GM23338 (cell line): ENCODE measurements at regions not wholly inside any gene's neighbourhood (a gene's known extent, or its start where the extent isn't known, plus 50 kb on each side); places are given as distances from the start of the nearest gene placed in this dataset.

Experiments used
- ATAC-seq: fragments of 200-7000 bp; cut with Tn5 transposase; 3 replicates; pipeline ENCODE4 v1.9.1; 2020
- DNase-seq: peaks from one replicate; pipeline ENCODE4 v3.0.0-alpha.2; 2015; ENCODE audit warnings: low spot score
- H2AFZ ChIP-seq: fragments of 200-600 bp; sonication (generic); 2 replicates; pipeline ENCODE4 v1.8.0; 2016; ENCODE audit warnings: antibody characterized with exemption, mild to moderate bottlenecking, moderate library complexity
- H3F3A ChIP-seq: fragments of 200-600 bp; sonication (generic); replicated peaks from 2 replicates; pipeline ENCODE4 v1.8.0; 2017; ENCODE audit warnings: antibody characterized with exemption, mixed run types, low read depth
- H3K27ac ChIP-seq: fragments of 200-600 bp; sonication (generic); 2 replicates; pipeline ENCODE4 v1.6.1; 2016; ENCODE audit warnings: low read depth
- H3K27me3 ChIP-seq: fragments of 200-600 bp; sonication (generic); 2 replicates; pipeline ENCODE4 v1.8.0; 2016; ENCODE audit warnings: mild to moderate bottlenecking, mixed run types, moderate library complexity; ENCODE audit not compliant: insufficient read depth
- H3K36me3 ChIP-seq: fragments of 200-600 bp; sonication (generic); 2 replicates; pipeline ENCODE4 v1.8.0; 2016; ENCODE audit warnings: mild to moderate bottlenecking; ENCODE audit not compliant: insufficient read depth
- H3K4me1 ChIP-seq: fragments of 200-600 bp; sonication (generic); 2 replicates; pipeline ENCODE4 v1.8.0; 2016; ENCODE audit warnings: mild to moderate bottlenecking, moderate library complexity; ENCODE audit not compliant: insufficient read depth
- H3K4me2 ChIP-seq: fragments of 200-600 bp; sonication (generic); 2 replicates; pipeline ENCODE4 v1.7.1; 2017; ENCODE audit warnings: mixed run types
- H3K4me3 ChIP-seq: fragments of 200-600 bp; sonication (generic); 2 replicates; pipeline ENCODE4 v1.6.1; 2016; ENCODE audit warnings: mixed run types
- H3K79me2 ChIP-seq: fragments of 200-600 bp; sonication (generic); replicated peaks from 2 replicates; pipeline ENCODE4 v1.8.0; 2017; ENCODE audit warnings: mild to moderate bottlenecking; ENCODE audit not compliant: insufficient read depth
- H3K9me2 ChIP-seq: fragments of 200-600 bp; sonication (generic); 2 replicates; pipeline ENCODE4 v1.8.0; 2017; ENCODE audit not compliant: insufficient read depth
- H4K20me1 ChIP-seq: fragments of 200-600 bp; sonication (generic); replicated peaks from 2 replicates; pipeline ENCODE4 v1.8.0; 2017; ENCODE audit warnings: mild to moderate bottlenecking; ENCODE audit not compliant: insufficient read depth
- H3K27ac Mint-ChIP-seq: 2 replicates; pipeline ENCODE4 v1.8.0; 2020; ENCODE audit warnings: inconsistent platforms, mild to moderate bottlenecking, moderate library complexity, mixed read lengths
- H3K27me3 Mint-ChIP-seq: 3 replicates; pipeline ENCODE4 v1.8.0; 2022; ENCODE audit warnings: low read depth, mild to moderate bottlenecking, moderate library complexity, mixed read lengths, inconsistent platforms; ENCODE audit not compliant: insufficient read depth, poor library complexity
- H3K36me3 Mint-ChIP-seq: 3 replicates; pipeline ENCODE4 v1.8.0; 2021; ENCODE audit warnings: low read depth, mild to moderate bottlenecking, inconsistent platforms, moderate library complexity, mixed read lengths
- H3K4me1 Mint-ChIP-seq: 3 replicates; pipeline ENCODE4 v1.8.0; 2020; ENCODE audit warnings: mild to moderate bottlenecking, inconsistent platforms, mixed read lengths
- H3K4me3 Mint-ChIP-seq: 3 replicates; pipeline ENCODE4 v1.8.0; 2021; ENCODE audit warnings: moderate library complexity, mild to moderate bottlenecking, inconsistent platforms, mixed read lengths
- H3K9me3 Mint-ChIP-seq: 3 replicates; pipeline ENCODE4 v1.8.0; 2020; ENCODE audit warnings: moderate library complexity, mild to moderate bottlenecking, inconsistent platforms, mixed read lengths
- CREB1 ChIP-seq: fragments of 250-450 bp; sonication (Bioruptor Pico); IDR thresholded peaks from 2 replicates; pipeline ENCODE4 v1.5.0; 2020; ENCODE audit warnings: low read depth, mild to moderate bottlenecking, moderate library complexity
- CTCF ChIP-seq, 2 experiments: fragments of 200-600 bp in 1 of 2; sonication (generic) in 1 of 2; conservative IDR thresholded peaks; 2 replicates each; pipeline versions ENCODE4 v1.5.1 to v1.6.1; 2016 to 2017; ENCODE audit warnings: antibody characterized with exemption in 2 of 2, low read depth in 2 of 2, mild to moderate bottlenecking in 2 of 2, moderate library complexity in 1 of 2
- ETS1 ChIP-seq: IDR thresholded peaks from 2 replicates; pipeline ENCODE4 v1.6.1; 2016; ENCODE audit warnings: antibody characterized with exemption
- EZH2 ChIP-seq: fragments of 200-600 bp; sonication (generic); IDR thresholded peaks from one replicate; pipeline ENCODE4 v1.8.0; 2017; ENCODE audit warnings: antibody characterized with exemption, mild to moderate bottlenecking, low read depth; ENCODE audit not compliant: unreplicated experiment
- EZH2phosphoT487 ChIP-seq: fragments of 200-600 bp; sonication (generic); IDR thresholded peaks from one replicate; pipeline ENCODE4 v1.8.1; 2018; ENCODE audit warnings: antibody characterized with exemption; ENCODE audit not compliant: unreplicated experiment
- JUNB ChIP-seq: IDR thresholded peaks from one replicate; pipeline ENCODE4 v1.6.1; 2016; ENCODE audit warnings: antibody characterized with exemption; ENCODE audit not compliant: unreplicated experiment
- NANOG ChIP-seq: IDR thresholded peaks from 2 replicates; pipeline ENCODE4 v1.6.1; 2016; ENCODE audit warnings: antibody characterized with exemption, borderline replicate concordance
- POLR2AphosphoS5 ChIP-seq: IDR thresholded peaks from 2 replicates; pipeline ENCODE4 v1.6.1; 2016; ENCODE audit warnings: antibody characterized with exemption, low read depth
- REST ChIP-seq: IDR thresholded peaks from one replicate; pipeline ENCODE4 v1.6.1; 2018; ENCODE audit warnings: antibody characterized with exemption; ENCODE audit not compliant: unreplicated experiment
- STAT1 ChIP-seq: IDR thresholded peaks from one replicate; pipeline ENCODE4 v1.6.1; 2016; ENCODE audit warnings: antibody characterized with exemption; ENCODE audit not compliant: unreplicated experiment
- ZNF114 ChIP-seq: fragments of 250-450 bp; sonication (Bioruptor Pico); IDR thresholded peaks from 2 replicates; pipeline ENCODE4 v1.5.0; 2020; ENCODE audit warnings: mild to moderate bottlenecking, moderate library complexity
- ZNF331 ChIP-seq: fragments of 250-450 bp; sonication (Bioruptor Pico); IDR thresholded peaks from 2 replicates; pipeline ENCODE4 v1.5.0; 2020; ENCODE audit warnings: low read depth, mild to moderate bottlenecking, moderate library complexity
- ZNF462 ChIP-seq: fragments of 250-450 bp; sonication (Bioruptor Pico); IDR thresholded peaks from 2 replicates; pipeline ENCODE4 v1.5.0; 2020; ENCODE audit warnings: mild to moderate bottlenecking, moderate library complexity

- TF ChIP-seq STAT1 (no peak), ZNF114 (CRISPR knock-in tag) (no peak), ETS1 (no peak), POLR2AphosphoS5 (no peak), CTCF (conservative IDR thresholded peaks at IDR 0.05; ENCODE audit: low read depth in 2 of 2) (no peak), JUNB (no peak), EZH2phosphoT487 (no peak), CREB1 (CRISPR knock-in tag) (no peak)
Observed at GRCh38 chr2:173783382-173783781, 181.8 kb downstream of the SP3 start (continued).

- Histone ChIP-seq H3K4me3 (no peak overlapping the region), H3K79me2 (no peaks in the 10 kb centered on the region), H3F3A (no peaks in the 10 kb centered on the region), H3K27me3 (no peaks in the 10 kb centered on the region), H4K20me1 (no peaks in the 10 kb centered on the region), H3K27ac (no peak overlapping the region), H3K36me3 (no peaks in the 10 kb centered on the region), H3K9me2 (no peaks in the 10 kb centered on the region), H3K4me1 (no peaks in the 10 kb centered on the region), H2AFZ (no peak overlapping the region), H3K4me2 (no peak overlapping the region)
- DNase-seq = no peak
- peaks cover 8% of the 10 kb centered on the region; the same call in 1 of the 3 replicates for H3K4me1 Mint-ChIP-seq
- peaks cover 4% of the 10 kb centered on the region for H3K27me3 Mint-ChIP-seq
- ATAC-seq = no peak
- TF ChIP-seq POLR2AphosphoS5 (no peak), ZNF331 (no peak), ZNF114 (CRISPR knock-in tag) (no peak), REST (no peak), NANOG (no peak), CREB1 (CRISPR knock-in tag) (no peak), EZH2phosphoT487 (no peak), ZNF462 (no peak), EZH2 (no peak)
- no peaks in the 10 kb centered on the region for H3K36me3 Mint-ChIP-seq
- H3K4me3 Mint-ChIP-seq = no peak overlapping the region
- H3K27ac Mint-ChIP-seq = no peak overlapping the region
- no peaks in the 10 kb centered on the region for H3K9me3 Mint-ChIP-seq
Observed at GRCh38 chr2:173785813-173786212, 179.4 kb downstream of the SP3 start.
